Vagina (tissue), 2 donors: ENCODE measurements at regions not wholly inside any gene's neighbourhood (a gene's known extent, or its start where the extent isn't known, plus 50 kb on each side); places are given as distances from the start of the nearest gene placed in this dataset.

Experiments used
- CTCF ChIP-seq, 3 experiments: fragments of 450-650 bp in 2 of 3; fragments of 200-600 bp in 1 of 3; sonication (generic) in 1 of 3; IDR thresholded peaks; one replicate each; pipeline ENCODE4 v1.5.1; 2017 to 2019; ENCODE audit warnings: antibody characterized with exemption in 3 of 3, mild to moderate bottlenecking in 2 of 3, moderate library complexity in 2 of 3
- POLR2A ChIP-seq, 2 donors: fragments of 450-650 bp; IDR thresholded peaks; one replicate each; pipeline ENCODE4 v1.6.1; 2017; ENCODE audit warnings: antibody characterized with exemption in 2 of 2, mild to moderate bottlenecking in 2 of 2, moderate library complexity in 2 of 2
- POLR2AphosphoS5 ChIP-seq, 2 donors: sonication (generic); formaldehyde crosslinking; IDR thresholded peaks; one replicate each; pipeline ENCODE4 v1.9.0; 2017; ENCODE audit warnings: antibody characterized with exemption in 2 of 2, mild to moderate bottlenecking in 2 of 2, low read depth in 1 of 2; ENCODE audit not compliant: insufficient read depth in 1 of 2

GRCh38 chr2:65574993-65575392 lies 142.6 kb upstream of the SPRED2 start:
- TF ChIP-seq CTCF (IDR thresholded peaks at IDR 0.05), result no peak
- no peak for TF ChIP-seq POLR2A (IDR thresholded peaks at IDR 0.05)
- no peak for TF ChIP-seq POLR2AphosphoS5 (IDR thresholded peaks at IDR 0.05; ENCODE audit: insufficient read depth in 1 of 2, low read depth in 1 of 2)
